ENCODE measurements at regions not wholly inside any gene's neighbourhood (a gene's known extent, or its start where the extent isn't known, plus 50 kb on each side); places are given as distances from the start of the nearest gene placed in this dataset.
"Not testable (repeated sequence)": the region's sequence is repeated elsewhere in the genome, so short reads cannot be mapped to it uniquely, and the experiment has no call there.

GRCh38 chr3:181987736-181988135, 276.0 kb downstream of the SOX2 start:
- no peak for DNase-seq (ENCODE audit: low spot score)

- no peak for DNase-seq (ENCODE audit: low spot score)
Observed at GRCh38 chr3:181998828-181999227, 287.1 kb downstream of the SOX2 start.

GRCh38 chr3:181999314-181999713, 287.6 kb downstream of the SOX2 start:
- DNase-seq (ENCODE audit: low spot score): no peak

GRCh38 chr3:182000447-182000846, 288.7 kb downstream of the SOX2 start:
- no peak for DNase-seq (ENCODE audit: low spot score)

GRCh38 chr3:182005219-182005618, 293.5 kb downstream of the SOX2 start:
- no peak for DNase-seq (ENCODE audit: low spot score)

- no peak for DNase-seq (ENCODE audit: low spot score)
Observed at GRCh38 chr3:182005701-182006100, 294.0 kb downstream of the SOX2 start.

- DNase-seq (ENCODE audit: low spot score): no peak
Observed at GRCh38 chr3:182006431-182006830, 294.7 kb downstream of the SOX2 start.

- DNase-seq (ENCODE audit: low spot score): no peak
Observed at GRCh38 chr3:182007441-182007840, 295.7 kb downstream of the SOX2 start.

- no peak for DNase-seq (ENCODE audit: low spot score)
Observed at GRCh38 chr3:182018361-182018760, 306.6 kb downstream of the SOX2 start.

- no peak for DNase-seq (ENCODE audit: low spot score)
Observed at GRCh38 chr3:182019926-182020325, 308.2 kb downstream of the SOX2 start.

- DNase-seq (ENCODE audit: low spot score): no peak
Observed at GRCh38 chr3:182023843-182024242, 312.1 kb downstream of the SOX2 start.

- no peak for DNase-seq (ENCODE audit: low spot score)
Observed at GRCh38 chr3:182027366-182027765, 315.6 kb downstream of the SOX2 start.

- no peak for DNase-seq (ENCODE audit: low spot score)
Observed at GRCh38 chr3:182028081-182028480, 316.4 kb downstream of the SOX2 start.

- DNase-seq (ENCODE audit: low spot score): not testable (repeated sequence)
Observed at GRCh38 chr3:182034231-182034630, 322.5 kb downstream of the SOX2 start.

- DNase-seq (ENCODE audit: low spot score): no peak
Observed at GRCh38 chr3:182035324-182035723, 323.6 kb downstream of the SOX2 start.

- DNase-seq (ENCODE audit: low spot score): no peak
Observed at GRCh38 chr3:182036382-182036781, 324.7 kb downstream of the SOX2 start.

GRCh38 chr3:182041668-182042291, 330.1 kb downstream of the SOX2 start:
- no peak for DNase-seq (ENCODE audit: low spot score)

- DNase-seq (ENCODE audit: low spot score): no peak
Observed at GRCh38 chr3:182045736-182046135, 334.0 kb downstream of the SOX2 start.

GRCh38 chr3:182046166-182046764, 334.5 kb downstream of the SOX2 start:
- DNase-seq (ENCODE audit: low spot score): no peak

GRCh38 chr3:182050932-182051331, 339.2 kb downstream of the SOX2 start:
- DNase-seq (ENCODE audit: low spot score): no peak

- DNase-seq (ENCODE audit: low spot score): no peak
Observed at GRCh38 chr3:182052332-182052731, 340.6 kb downstream of the SOX2 start.

- no peak for DNase-seq (ENCODE audit: low spot score)
Observed at GRCh38 chr3:182052757-182053156, 341.0 kb downstream of the SOX2 start.

GRCh38 chr3:182058488-182058887, 346.8 kb downstream of the SOX2 start:
- no peak for DNase-seq (ENCODE audit: low spot score)

- DNase-seq (ENCODE audit: low spot score): no peak
Observed at GRCh38 chr3:182063742-182064141, 352.0 kb downstream of the SOX2 start.
